ENCODE measurements at regions not wholly inside any gene's neighbourhood (a gene's known extent, or its start where the extent isn't known, plus 50 kb on each side); places are given as distances from the start of the nearest gene placed in this dataset.

DNA sequence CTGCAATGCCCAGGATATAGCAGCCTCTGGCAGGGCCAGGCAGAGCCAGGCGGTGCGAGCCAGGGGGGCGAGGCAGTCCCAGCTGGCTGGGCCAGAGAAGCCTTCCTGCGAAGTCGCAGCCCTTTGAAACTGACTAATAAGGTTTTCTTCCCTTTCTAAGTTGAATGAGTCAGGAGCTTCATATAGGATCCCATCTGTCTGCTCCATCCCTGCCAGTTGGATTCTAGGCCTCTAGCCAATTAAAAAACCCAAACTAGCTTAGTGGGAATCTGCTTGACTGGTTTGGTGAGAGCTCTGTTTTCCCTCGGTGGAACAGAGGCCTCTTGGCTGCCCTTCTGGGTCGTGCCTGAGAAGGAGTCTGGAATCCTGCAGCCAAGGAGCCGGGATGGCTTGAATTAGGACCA lies 70.1 kb upstream of the RAPGEF1 start:
- peaks cover 6% of the 10 kb centered on the region for H3K27me3 Mint-ChIP-seq (ENCODE audit: low read depth)
- H3K27ac Mint-ChIP-seq, result no peak overlapping the region
- H3K4me3 Mint-ChIP-seq, result no peak overlapping the region
- no peaks in the 10 kb centered on the region for H3K36me3 Mint-ChIP-seq (ENCODE audit: low read depth)
- ChIA-PET POLR2A (no interaction called here), CTCF (interaction anchor here (1.4 kb wide), 1 partner anchor 426 kb away, joined by 3 read pairs; no protein-coding TSS in a partner anchor)
- H3K9me3 Mint-ChIP-seq (ENCODE audit: insufficient read depth), result no peaks in the 10 kb centered on the region
- no peaks in the 10 kb centered on the region for H3K4me1 Mint-ChIP-seq (ENCODE audit: low read depth)
- no peak for DNase-seq
- ATAC-seq, result no peak

DNA sequence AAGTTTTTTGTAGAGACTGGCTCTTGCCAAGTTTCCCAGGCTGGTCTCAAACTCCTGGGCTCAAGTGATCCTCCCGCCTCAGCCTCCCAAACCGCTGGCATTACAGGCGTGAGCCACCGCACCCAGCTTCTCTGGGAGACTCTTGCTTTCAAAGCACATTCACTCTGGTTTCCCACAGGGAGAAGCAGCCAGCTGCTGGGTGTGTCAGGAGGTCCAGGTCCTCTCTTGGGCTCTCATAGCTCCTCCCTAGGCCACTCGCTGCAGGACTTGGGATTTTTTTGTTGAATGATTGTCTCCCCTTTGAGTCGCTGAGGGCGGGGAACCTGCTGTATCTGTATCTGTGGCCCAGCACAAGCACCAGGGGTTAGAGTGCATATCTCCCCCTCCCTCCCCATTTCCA lies 68.4 kb upstream of the RAPGEF1 start:
- no peaks in the 10 kb centered on the region for H3K4me1 Mint-ChIP-seq (ENCODE audit: low read depth)
- no peak for DNase-seq
- CTCF ChIA-PET, result no interaction called here
- no peak overlapping the region for H3K27ac Mint-ChIP-seq
- H3K9me3 Mint-ChIP-seq (ENCODE audit: insufficient read depth), result no peaks in the 10 kb centered on the region
- no peak overlapping the region for H3K4me3 Mint-ChIP-seq
- H3K36me3 Mint-ChIP-seq (ENCODE audit: low read depth), result no peaks in the 10 kb centered on the region
- POLR2A ChIA-PET, result interaction anchor here (0.8 kb wide), 1 partner anchor 21 kb away, joined by 3 read pairs; no protein-coding TSS in a partner anchor
- ATAC-seq, result no peak
- peaks cover 6% of the 10 kb centered on the region for H3K27me3 Mint-ChIP-seq (ENCODE audit: low read depth)

DNA sequence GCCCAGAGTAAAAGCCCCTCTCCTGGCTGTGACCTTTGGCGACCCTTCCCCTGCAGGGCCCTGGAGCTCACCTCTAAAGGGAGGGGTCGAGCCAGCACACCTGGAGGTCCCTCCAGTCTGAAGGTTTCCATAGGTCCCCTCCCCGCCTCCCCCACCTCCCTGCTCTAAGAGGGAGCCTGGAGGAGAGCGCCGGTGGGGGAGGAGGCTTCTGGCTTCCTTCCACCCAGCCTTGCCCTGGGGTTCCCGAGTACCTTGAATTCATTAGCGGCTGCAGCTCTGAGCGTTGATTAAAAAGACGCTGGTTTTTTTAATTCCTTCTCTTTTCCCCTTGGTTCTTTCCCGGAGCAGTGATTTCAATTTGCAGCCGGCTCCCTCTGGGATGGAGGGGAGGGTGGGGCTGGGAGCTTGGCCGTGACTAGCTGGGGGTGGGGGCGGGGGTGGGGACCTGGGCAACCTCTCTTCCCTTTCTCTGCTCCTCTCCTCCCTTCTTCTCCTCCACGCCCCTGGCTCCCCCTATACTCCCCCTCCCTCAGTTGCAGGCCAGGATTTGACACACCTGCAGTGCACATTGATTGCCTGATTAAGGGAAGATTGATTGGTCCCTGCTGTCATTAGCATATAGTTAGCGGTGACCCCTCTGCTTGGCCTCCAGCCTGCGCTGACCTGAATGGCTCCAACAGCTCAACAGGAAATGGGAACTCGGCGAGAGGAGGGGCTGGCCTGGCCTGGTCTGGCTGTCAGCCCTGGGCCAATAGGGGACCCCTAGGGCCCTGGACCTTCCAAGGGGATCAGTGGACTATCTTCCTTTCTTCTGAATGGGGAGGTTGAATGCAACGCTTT lies 67.5 kb upstream of the RAPGEF1 start:
- Mint-ChIP-seq H3K4me3 (no peak overlapping the region), H3K4me1 (ENCODE audit: low read depth) (no peaks in the 10 kb centered on the region), H3K27ac (no peak overlapping the region), H3K36me3 (ENCODE audit: low read depth) (no peaks in the 10 kb centered on the region), H3K9me3 (ENCODE audit: insufficient read depth) (no peaks in the 10 kb centered on the region), H3K27me3 (ENCODE audit: low read depth) (peaks cover 6% of the 10 kb centered on the region)
- no peak for ATAC-seq
- ChIA-PET CTCF (no interaction called here), POLR2A (interaction anchor here (0.6 kb wide), 1 partner anchor 293 kb away, joined by 3 read pairs; no protein-coding TSS in a partner anchor)
- no peak for DNase-seq

DNA sequence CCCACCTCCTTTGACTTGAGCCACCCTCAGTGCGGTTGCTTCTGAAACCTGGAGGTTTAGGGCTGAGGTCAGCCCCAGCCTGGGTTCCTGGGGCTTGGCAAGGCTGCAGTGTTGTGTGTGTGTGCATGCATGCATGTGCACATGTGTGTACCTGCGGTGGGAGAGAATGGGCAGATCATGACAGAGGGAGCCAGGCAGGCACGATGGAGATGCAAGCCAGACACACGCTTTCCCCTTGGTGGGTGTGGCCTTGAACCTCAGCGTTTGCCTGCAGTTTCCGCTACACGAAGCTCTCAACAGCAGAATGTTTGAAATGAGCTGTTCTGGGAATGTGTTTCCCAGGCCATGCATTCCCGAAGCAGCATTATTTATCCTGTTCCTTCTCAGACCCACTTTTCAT lies 65.9 kb upstream of the RAPGEF1 start:
- ATAC-seq (no peak), DNase-seq (no peak)
- H3K27ac Mint-ChIP-seq, result no peak overlapping the region
- H3K9me3 Mint-ChIP-seq (ENCODE audit: insufficient read depth), result no peaks in the 10 kb centered on the region
- H3K27me3 Mint-ChIP-seq (ENCODE audit: low read depth), result peaks cover 6% of the 10 kb centered on the region
- CTCF ChIA-PET, result no interaction called here
- no peaks in the 10 kb centered on the region for H3K36me3 Mint-ChIP-seq (ENCODE audit: low read depth)
- H3K4me1 Mint-ChIP-seq (ENCODE audit: low read depth), result no peaks in the 10 kb centered on the region
- POLR2A ChIA-PET, result no interaction called here
- no peak overlapping the region for H3K4me3 Mint-ChIP-seq

DNA sequence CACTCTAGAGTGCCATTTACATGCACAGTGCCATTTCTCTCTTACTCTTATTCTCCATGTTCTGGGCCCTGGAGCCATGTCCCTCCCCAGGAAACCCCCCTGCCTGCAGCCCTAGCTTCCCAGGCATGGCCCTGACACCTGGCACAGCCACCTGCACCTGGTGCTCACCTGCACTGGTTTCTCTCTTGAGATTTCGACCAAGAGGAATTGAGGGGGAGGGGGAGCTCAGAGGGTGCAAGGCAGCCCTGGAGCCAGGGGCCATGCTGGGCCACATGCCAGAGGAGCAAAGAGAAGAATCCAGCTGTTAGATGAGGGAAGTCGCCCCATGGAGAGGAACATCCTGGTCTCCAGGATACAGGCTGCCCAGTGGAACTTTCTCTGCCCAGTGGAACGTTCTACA lies 65.0 kb upstream of the RAPGEF1 start:
- CTCF ChIA-PET, result no interaction called here
- Mint-ChIP-seq H3K36me3 (ENCODE audit: low read depth) (no peaks in the 10 kb centered on the region), H3K4me1 (ENCODE audit: low read depth) (no peaks in the 10 kb centered on the region), H3K9me3 (ENCODE audit: insufficient read depth) (no peaks in the 10 kb centered on the region), H3K27me3 (ENCODE audit: low read depth) (peaks cover 6% of the 10 kb centered on the region), H3K27ac (no peak overlapping the region), H3K4me3 (no peak overlapping the region)
- DNase-seq (no peak), ATAC-seq (no peak)
- POLR2A ChIA-PET, result no interaction called here

DNA sequence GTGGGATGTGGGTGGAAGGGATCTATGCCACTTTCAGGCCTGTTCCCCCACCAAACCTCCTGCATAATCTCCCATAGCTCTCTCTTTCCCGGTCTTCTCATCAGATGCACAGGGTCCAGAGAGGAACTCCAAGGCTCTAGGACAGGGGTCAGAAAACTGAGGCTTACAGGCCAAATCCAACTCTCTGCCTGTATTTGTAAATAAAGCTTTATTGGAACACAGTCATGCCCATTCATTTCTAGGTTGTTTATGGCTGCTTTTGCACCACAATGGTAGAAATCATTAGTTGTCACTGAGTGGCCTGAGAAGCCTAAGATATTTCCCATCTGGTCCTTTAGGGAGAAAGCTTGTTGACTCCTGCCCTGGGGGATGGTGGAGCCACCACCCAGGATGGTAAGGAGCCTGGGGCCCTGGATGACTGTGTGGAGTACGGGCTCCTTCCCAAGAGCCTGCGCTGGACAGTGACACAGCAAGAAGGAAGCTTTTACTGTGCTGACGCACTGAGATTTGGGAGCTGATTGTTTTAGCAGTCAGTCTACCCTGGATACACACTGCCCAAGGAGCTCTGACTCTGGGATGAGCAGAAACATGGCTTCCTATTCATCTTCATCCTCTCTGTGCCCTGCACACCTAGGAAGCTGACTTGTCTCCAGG lies 64.0 kb upstream of the RAPGEF1 start:
- Mint-ChIP-seq H3K9me3 (ENCODE audit: insufficient read depth) (no peaks in the 10 kb centered on the region), H3K4me3 (no peak overlapping the region), H3K27ac (no peak overlapping the region), H3K4me1 (ENCODE audit: low read depth) (no peaks in the 10 kb centered on the region), H3K36me3 (ENCODE audit: low read depth) (no peaks in the 10 kb centered on the region), H3K27me3 (ENCODE audit: low read depth) (peaks cover 7% of the 10 kb centered on the region)
- CTCF ChIA-PET, result no interaction called here
- ATAC-seq (no peak), DNase-seq (no peak)
- POLR2A ChIA-PET, result no interaction called here

DNA sequence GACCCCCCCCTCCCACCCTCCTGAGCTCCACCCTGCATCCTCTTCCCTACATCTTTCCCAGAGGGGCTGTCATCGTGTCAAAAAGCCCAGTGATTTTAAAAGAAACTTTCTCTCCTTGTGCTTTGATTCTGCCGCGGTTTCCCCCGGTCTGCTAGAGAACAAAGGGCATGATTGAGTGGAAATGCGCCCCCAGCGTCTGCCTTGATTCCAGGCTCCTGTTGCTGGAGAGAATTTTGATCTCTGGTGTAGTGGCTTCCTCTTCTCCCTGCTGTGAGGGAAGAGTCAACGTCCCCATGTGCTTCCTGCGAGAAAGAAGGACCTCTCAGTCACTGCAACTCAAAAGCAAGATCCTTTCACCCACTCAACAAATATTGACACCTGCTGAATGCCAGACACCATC lies 61.9 kb upstream of the RAPGEF1 start:
- ChIA-PET CTCF (no interaction called here), POLR2A (no interaction called here)
- no peak overlapping the region for H3K27ac Mint-ChIP-seq
- no peaks in the 10 kb centered on the region for H3K36me3 Mint-ChIP-seq (ENCODE audit: low read depth)
- no peak overlapping the region for H3K4me3 Mint-ChIP-seq
- no peaks in the 10 kb centered on the region for H3K4me1 Mint-ChIP-seq (ENCODE audit: low read depth)
- peaks cover 4% of the 10 kb centered on the region for H3K27me3 Mint-ChIP-seq (ENCODE audit: low read depth)
- no peaks in the 10 kb centered on the region for H3K9me3 Mint-ChIP-seq (ENCODE audit: insufficient read depth)
- ATAC-seq (no peak), DNase-seq (no peak)

DNA sequence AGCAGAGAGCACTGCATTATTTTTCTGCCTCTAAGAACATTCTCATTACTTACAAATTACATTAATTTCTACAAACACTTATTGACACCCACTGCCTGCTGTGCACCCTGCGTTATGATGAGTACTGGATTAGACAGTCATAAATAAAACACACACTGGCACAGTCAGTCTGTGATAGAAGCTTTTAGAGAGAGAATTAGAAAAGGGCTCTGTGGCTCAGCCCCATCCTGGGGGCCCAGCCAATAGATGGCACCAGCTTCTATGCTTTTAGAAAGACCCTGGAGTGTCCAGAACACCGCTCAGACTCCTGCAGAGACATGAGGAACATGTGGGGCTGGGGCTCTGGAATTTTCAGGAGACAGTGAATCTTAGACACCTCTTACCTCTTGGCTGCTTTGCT lies 61.0 kb upstream of the RAPGEF1 start:
- ATAC-seq, result no peak
- Mint-ChIP-seq H3K36me3 (ENCODE audit: low read depth) (no peaks in the 10 kb centered on the region), H3K9me3 (ENCODE audit: insufficient read depth) (no peaks in the 10 kb centered on the region), H3K4me3 (no peak overlapping the region), H3K27me3 (ENCODE audit: low read depth) (peaks cover 2% of the 10 kb centered on the region), H3K27ac (no peak overlapping the region), H3K4me1 (ENCODE audit: low read depth) (no peaks in the 10 kb centered on the region)
- ChIA-PET POLR2A (no interaction called here), CTCF (no interaction called here)
- no peak for DNase-seq

DNA sequence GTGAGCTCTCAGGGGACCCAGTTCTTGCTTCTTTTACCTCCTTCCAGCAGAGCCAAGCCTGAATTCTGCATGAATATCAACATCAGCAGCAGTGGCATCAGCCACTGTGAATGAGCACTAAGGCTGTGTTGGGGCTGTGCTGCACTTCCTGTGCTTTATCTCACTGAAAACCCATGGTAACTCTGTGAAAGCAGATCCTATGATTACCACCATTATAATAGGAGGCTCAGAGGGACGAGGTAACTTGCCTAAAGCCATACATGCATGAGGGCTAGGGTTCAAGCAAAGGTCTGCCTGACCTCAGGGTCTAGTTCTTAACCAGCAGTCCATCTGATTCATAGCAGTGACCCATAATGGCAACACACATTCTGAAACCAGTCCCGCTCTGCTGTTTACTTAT lies 60.5 kb upstream of the RAPGEF1 start:
- ChIA-PET CTCF (no interaction called here), POLR2A (no interaction called here)
- Mint-ChIP-seq H3K36me3 (ENCODE audit: low read depth) (no peaks in the 10 kb centered on the region), H3K9me3 (ENCODE audit: insufficient read depth) (no peaks in the 10 kb centered on the region), H3K27ac (no peak overlapping the region), H3K4me3 (no peak overlapping the region), H3K27me3 (ENCODE audit: low read depth) (peaks cover 2% of the 10 kb centered on the region), H3K4me1 (ENCODE audit: low read depth) (no peaks in the 10 kb centered on the region)
- DNase-seq (no peak), ATAC-seq (no peak)

DNA sequence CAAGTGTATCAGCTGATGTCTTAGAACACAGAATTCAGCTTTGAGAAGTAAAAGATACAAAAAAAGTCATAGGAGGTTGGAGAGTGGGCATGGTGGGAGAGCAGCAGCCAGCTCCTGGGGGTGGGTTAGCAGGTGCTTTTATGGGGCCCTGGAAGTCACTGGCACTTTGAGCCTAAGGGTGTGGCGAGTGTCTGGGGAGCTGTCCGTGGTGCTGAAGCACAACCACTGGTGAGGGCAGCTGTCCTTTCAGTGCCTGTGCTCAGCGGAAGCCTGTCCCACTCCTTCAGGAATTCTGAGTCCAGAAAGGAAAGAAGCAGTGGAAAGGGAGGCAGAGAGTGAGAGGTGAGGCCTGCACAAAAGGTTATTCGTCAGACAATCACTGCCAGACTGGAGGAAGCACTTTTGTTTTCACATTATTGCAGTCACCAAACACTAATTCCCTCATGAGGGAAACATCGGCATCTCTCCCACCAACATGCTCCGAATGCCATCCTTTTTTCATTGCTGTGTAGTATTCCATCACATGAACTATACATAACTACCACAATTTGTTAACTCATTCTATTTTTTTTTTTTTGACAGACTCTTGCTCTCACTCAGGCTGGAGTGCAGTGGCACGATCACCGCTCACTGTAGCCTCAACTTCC lies 59.4 kb upstream of the RAPGEF1 start:
- ChIA-PET POLR2A (no interaction called here), CTCF (no interaction called here)
- peaks cover 2% of the 10 kb centered on the region for H3K27me3 Mint-ChIP-seq (ENCODE audit: low read depth)
- H3K4me1 Mint-ChIP-seq (ENCODE audit: low read depth), result no peaks in the 10 kb centered on the region
- no peak overlapping the region for H3K4me3 Mint-ChIP-seq
- ATAC-seq (peak; percentile 76), DNase-seq (peak; percentile 73)
- H3K9me3 Mint-ChIP-seq (ENCODE audit: insufficient read depth), result no peaks in the 10 kb centered on the region
- no peak overlapping the region for H3K27ac Mint-ChIP-seq
- no peaks in the 10 kb centered on the region for H3K36me3 Mint-ChIP-seq (ENCODE audit: low read depth)

DNA sequence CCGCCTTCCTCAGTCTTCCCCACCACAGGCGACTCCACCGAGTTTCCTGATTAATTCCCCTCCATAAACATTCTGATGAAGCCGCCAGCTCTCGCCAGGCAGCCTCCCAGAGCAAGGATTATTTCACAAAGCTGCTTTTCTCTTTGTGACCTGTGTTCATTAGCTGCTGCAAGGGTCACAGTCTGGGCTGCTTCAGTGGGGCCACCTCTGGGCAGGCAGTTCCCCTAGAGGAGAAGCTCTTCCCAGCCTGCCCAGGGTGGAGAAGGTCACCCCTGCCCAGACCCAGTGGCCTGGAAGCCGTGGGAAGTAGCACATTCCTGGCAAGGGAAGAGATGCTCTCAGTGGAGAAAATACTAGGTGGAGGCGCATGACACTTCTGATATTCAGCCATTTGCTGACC lies 58.4 kb upstream of the RAPGEF1 start:
- no peak for DNase-seq
- POLR2A ChIA-PET, result interaction anchor here (0.7 kb wide), 1 partner anchor 8 kb away, joined by 3 read pairs; no protein-coding TSS in a partner anchor
- no peak for ATAC-seq
- H3K27me3 Mint-ChIP-seq (ENCODE audit: low read depth), result peaks cover 2% of the 10 kb centered on the region
- no peaks in the 10 kb centered on the region for H3K4me1 Mint-ChIP-seq (ENCODE audit: low read depth)
- H3K27ac Mint-ChIP-seq, result no peak overlapping the region
- no peak overlapping the region for H3K4me3 Mint-ChIP-seq
- no peaks in the 10 kb centered on the region for H3K36me3 Mint-ChIP-seq (ENCODE audit: low read depth)
- H3K9me3 Mint-ChIP-seq (ENCODE audit: insufficient read depth), result no peaks in the 10 kb centered on the region
- CTCF ChIA-PET, result no interaction called here

DNA sequence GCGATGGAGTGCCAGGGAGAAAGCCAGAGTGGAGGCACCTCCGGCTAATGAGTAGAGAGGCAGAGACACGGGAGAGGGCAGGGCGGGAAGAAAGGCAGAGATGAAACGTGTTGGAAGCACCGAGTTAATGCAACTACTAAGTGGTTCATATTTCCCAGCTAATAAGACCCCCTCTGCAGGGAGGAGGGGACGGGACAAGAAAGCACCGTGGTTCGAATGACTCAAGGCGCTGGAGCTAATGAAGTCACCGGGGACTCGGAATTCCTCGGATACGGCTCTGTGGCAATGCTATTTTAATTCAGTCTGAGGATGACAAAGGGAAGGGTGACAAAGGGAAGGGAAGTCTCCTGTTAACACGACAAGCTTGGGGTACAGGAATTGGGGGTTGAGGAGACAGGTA lies 54.5 kb upstream of the RAPGEF1 start:
- Mint-ChIP-seq H3K9me3 (ENCODE audit: insufficient read depth) (no peaks in the 10 kb centered on the region), H3K27ac (no peak overlapping the region), H3K36me3 (ENCODE audit: low read depth) (no peaks in the 10 kb centered on the region), H3K27me3 (ENCODE audit: low read depth) (peaks cover 2% of the 10 kb centered on the region), H3K4me1 (ENCODE audit: low read depth) (no peaks in the 10 kb centered on the region), H3K4me3 (no peak overlapping the region)
- ATAC-seq (no peak), DNase-seq (no peak)
- ChIA-PET CTCF (no interaction called here), POLR2A (no interaction called here)

All from activated CD8-positive, alpha-beta T cell treated with anti-CD3 and anti-CD28 coated beads, Interleukin-2, amount 10 ng/mL, durations not matched to agents 7 days and 5 days (primary cell).